ENCODE measurements at regions not wholly inside any gene's neighbourhood (a gene's known extent, or its start where the extent isn't known, plus 50 kb on each side); places are given as distances from the start of the nearest gene placed in this dataset.

DNA sequence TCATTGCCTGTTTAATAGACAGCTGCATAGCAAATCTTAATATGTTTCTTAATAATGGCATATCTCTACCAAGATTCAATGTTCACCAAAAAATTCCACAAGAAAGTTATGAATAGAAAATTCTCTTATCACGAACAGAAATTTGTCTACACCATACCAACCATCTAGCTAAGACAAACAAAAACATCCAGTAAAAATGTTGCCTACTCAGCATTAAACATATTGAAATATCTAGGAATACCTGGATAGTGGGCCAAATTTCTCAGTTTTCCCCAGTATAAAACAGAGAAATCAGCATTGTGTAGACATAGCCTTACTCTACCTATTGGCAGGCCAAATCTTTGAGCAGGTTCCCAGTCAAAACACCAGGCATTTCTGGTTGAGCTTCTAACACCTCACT, 598.6 kb downstream of the KLHL13 start:
- no TSS peak for BruUV-seq (replicated peaks)
- no peak overlapping the region for H3K9ac ChIP-seq (ENCODE audit: insufficient read depth, low read depth, low read length)
- ATAC-seq = no peak
- WGBS (ENCODE audit: low lambda C conversion rate) = 0% methylated on average over 1 of the region's 1 CpG
- no peak overlapping the region for H3K27ac ChIP-seq (ENCODE audit: extremely low read length, insufficient read depth, low read length)
- no peak overlapping the region for H3K4me2 ChIP-seq (ENCODE audit: low read depth, low read length)
- H3K27me3 ChIP-seq (ENCODE audit: control insufficient read depth in 1 of 2, insufficient read depth in 2 of 2, low read length in 2 of 2) = no peaks in the 10 kb centered on the region
- TF ChIP-seq MAFF (IDR thresholded peaks at IDR 0.05; ENCODE audit: low read depth, low read length) (peak; percentile 80), MAFK (conservative IDR thresholded peaks at IDR 0.05 in 1 of 2, IDR thresholded peaks at IDR 0.05 in 1 of 2; ENCODE audit: low read length in 2 of 2) (peak; percentile 63 to 82)
- TF ChIP-seq, protein P1, sequence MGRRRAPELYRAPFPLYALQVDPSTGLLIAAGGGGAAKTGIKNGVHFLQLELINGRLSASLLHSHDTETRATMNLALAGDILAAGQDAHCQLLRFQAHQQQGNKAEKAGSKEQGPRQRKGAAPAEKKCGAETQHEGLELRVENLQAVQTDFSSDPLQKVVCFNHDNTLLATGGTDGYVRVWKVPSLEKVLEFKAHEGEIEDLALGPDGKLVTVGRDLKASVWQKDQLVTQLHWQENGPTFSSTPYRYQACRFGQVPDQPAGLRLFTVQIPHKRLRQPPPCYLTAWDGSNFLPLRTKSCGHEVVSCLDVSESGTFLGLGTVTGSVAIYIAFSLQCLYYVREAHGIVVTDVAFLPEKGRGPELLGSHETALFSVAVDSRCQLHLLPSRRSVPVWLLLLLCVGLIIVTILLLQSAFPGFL (CRISPR knock-in tag; IDR thresholded peaks at IDR 0.05) = no peak
- ChIA-PET POLR2A (no interaction called here), CTCF (ENCODE audit: low intra/inter-chr PET ratio, low total read pairs) (no interaction called here)
- no peak for FAIRE-seq
- DNase-seq (ENCODE audit: low spot score) = no peak
- H4K20me1 ChIP-seq (ENCODE audit: insufficient read depth, low read length) = no peaks in the 10 kb centered on the region
- H3K79me2 ChIP-seq (ENCODE audit: insufficient read depth, low read length) = no peaks in the 10 kb centered on the region
- no peak overlapping the region for H3K4me3 ChIP-seq (replicated peaks in 1 of 3; ENCODE audit: insufficient read depth in 1 of 3, low read depth in 2 of 3, low read length in 3 of 3)
- no peaks in the 10 kb centered on the region for H3K9me3 ChIP-seq (ENCODE audit: low read length)
- intact Hi-C loops (cut with micrococcal nuclease; ENCODE audit: unreplicated experiment) (no loop called here), in situ Hi-C loops (cut with HindIII; ENCODE audit: extremely low pct_ligation_motif_present, low pct_unique_long_range_greater_than_20kb) (no loop called here)
- H2AFZ ChIP-seq (ENCODE audit: low read length) = no peak overlapping the region
- H3K4me1 ChIP-seq (ENCODE audit: insufficient read depth, low read length) = no peaks in the 10 kb centered on the region
- H3K36me3 ChIP-seq (replicated peaks in 1 of 2; ENCODE audit: control insufficient read depth in 1 of 2, insufficient read depth in 2 of 2, low read length in 2 of 2) = no peaks in the 10 kb centered on the region

DNA sequence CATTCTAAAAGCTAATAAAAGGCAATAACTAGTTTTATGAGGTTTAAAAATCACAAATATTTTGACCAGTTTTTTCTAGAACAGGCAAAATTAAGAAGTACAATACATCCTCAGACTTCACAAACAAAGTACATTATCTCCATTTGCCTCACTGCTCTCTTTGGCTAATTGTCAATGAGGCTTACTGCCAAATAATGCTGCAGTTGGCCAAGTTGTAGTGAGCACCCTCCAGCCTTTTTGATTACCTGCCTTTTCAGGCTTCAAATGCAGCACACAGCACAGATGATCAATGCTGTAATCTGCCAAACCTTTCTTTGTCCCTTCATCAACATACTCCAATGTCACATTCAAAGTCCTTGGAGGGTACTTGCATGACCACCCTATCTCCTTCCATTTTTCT, 605.2 kb downstream of the KLHL13 start:
- H3K4me2 ChIP-seq (ENCODE audit: low read depth, low read length) = no peak overlapping the region
- ATAC-seq (no peak), FAIRE-seq (no peak), DNase-seq (ENCODE audit: low spot score) (no peak)
- H3K79me2 ChIP-seq (ENCODE audit: insufficient read depth, low read length) = no peaks in the 10 kb centered on the region
- H3K4me3 ChIP-seq (replicated peaks in 1 of 3; ENCODE audit: insufficient read depth in 1 of 3, low read depth in 2 of 3, low read length in 3 of 3) = no peak overlapping the region
- in situ Hi-C loops (cut with HindIII; ENCODE audit: extremely low pct_ligation_motif_present, low pct_unique_long_range_greater_than_20kb) (no loop called here), intact Hi-C loops (cut with micrococcal nuclease; ENCODE audit: unreplicated experiment) (no loop called here)
- no peak overlapping the region for H3K9ac ChIP-seq (ENCODE audit: insufficient read depth, low read depth, low read length)
- TF ChIP-seq MIXL1 (CRISPR knock-in tag; IDR thresholded peaks at IDR 0.05) (no peak), THAP11 (CRISPR knock-in tag; IDR thresholded peaks at IDR 0.05) (no peak), ZFP36L2 (CRISPR knock-in tag; IDR thresholded peaks at IDR 0.05) (no peak), YEATS2 (CRISPR knock-in tag; IDR thresholded peaks at IDR 0.05; ENCODE audit: borderline replicate concordance) (no peak), ZNF451 (CRISPR knock-in tag; IDR thresholded peaks at IDR 0.05) (no peak), NCOA1 (CRISPR knock-in tag; IDR thresholded peaks at IDR 0.05) (no peak), TAF1 (CRISPR knock-in tag; IDR thresholded peaks at IDR 0.05) (no peak)
- TF ChIP-seq, protein P2, sequence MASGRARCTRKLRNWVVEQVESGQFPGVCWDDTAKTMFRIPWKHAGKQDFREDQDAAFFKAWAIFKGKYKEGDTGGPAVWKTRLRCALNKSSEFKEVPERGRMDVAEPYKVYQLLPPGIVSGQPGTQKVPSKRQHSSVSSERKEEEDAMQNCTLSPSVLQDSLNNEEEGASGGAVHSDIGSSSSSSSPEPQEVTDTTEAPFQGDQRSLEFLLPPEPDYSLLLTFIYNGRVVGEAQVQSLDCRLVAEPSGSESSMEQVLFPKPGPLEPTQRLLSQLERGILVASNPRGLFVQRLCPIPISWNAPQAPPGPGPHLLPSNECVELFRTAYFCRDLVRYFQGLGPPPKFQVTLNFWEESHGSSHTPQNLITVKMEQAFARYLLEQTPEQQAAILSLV (CRISPR knock-in tag; IDR thresholded peaks at IDR 0.05; ENCODE audit: borderline replicate concordance) = no peak
- TF ChIP-seq, protein P3, sequence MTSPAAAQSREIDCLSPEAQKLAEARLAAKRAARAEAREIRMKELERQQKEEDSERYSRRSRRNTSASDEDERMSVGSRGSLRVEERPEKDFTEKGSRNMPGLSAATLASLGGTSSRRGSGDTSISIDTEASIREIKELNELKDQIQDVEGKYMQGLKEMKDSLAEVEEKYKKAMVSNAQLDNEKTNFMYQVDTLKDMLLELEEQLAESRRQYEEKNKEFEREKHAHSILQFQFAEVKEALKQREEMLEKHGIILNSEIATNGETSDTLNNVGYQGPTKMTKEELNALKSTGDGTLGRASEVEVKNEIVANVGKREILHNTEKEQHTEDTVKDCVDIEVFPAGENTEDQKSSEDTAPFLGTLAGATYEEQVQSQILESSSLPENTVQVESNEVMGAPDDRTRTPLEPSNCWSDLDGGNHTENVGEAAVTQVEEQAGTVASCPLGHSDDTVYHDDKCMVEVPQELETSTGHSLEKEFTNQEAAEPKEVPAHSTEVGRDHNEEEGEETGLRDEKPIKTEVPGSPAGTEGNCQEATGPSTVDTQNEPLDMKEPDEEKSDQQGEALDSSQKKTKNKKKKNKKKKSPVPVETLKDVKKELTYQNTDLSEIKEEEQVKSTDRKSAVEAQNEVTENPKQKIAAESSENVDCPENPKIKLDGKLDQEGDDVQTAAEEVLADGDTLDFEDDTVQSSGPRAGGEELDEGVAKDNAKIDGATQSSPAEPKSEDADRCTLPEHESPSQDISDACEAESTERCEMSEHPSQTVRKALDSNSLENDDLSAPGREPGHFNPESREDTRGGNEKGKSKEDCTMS (CRISPR knock-in tag; conservative IDR thresholded peaks at IDR 0.05) = no peak
- ChIA-PET POLR2A (no interaction called here), CTCF (ENCODE audit: low intra/inter-chr PET ratio, low total read pairs) (no interaction called here)
- H4K20me1 ChIP-seq (ENCODE audit: insufficient read depth, low read length) = no peaks in the 10 kb centered on the region
- no peaks in the 10 kb centered on the region for H3K9me3 ChIP-seq (ENCODE audit: low read length)
- H3K36me3 ChIP-seq (replicated peaks in 1 of 2; ENCODE audit: control insufficient read depth in 1 of 2, insufficient read depth in 2 of 2, low read length in 2 of 2) = no peaks in the 10 kb centered on the region
- no TSS peak for BruUV-seq (replicated peaks)
- H3K27me3 ChIP-seq (ENCODE audit: control insufficient read depth in 1 of 2, insufficient read depth in 2 of 2, low read length in 2 of 2) = no peaks in the 10 kb centered on the region
- no peak overlapping the region for H2AFZ ChIP-seq (ENCODE audit: low read length)
- H3K27ac ChIP-seq (ENCODE audit: extremely low read length, insufficient read depth, low read length) = no peak overlapping the region
- H3K4me1 ChIP-seq (ENCODE audit: insufficient read depth, low read length) = no peaks in the 10 kb centered on the region

All from HepG2 (cell line).